H1 (cell line): ENCODE measurements at regions not wholly inside any gene's neighbourhood (a gene's known extent, or its start where the extent isn't known, plus 50 kb on each side); places are given as distances from the start of the nearest gene placed in this dataset.

Experiments used
- BACH1 ChIP-seq: IDR thresholded peaks from 2 replicates; pipeline ENCODE4 v1.6.1; 2012; ENCODE audit warnings: low read length, improper control_type of control experiment
- BCL11A ChIP-seq, 2 experiments: IDR thresholded peaks; one replicate each; pipeline ENCODE4 v1.6.1; 2011; ENCODE audit warnings: low read depth in 2 of 2, low read length in 2 of 2, mild to moderate bottlenecking in 2 of 2
- CHD7 ChIP-seq: fragments of 300-600 bp; sonication (generic); IDR thresholded peaks from 2 replicates; pipeline ENCODE4 v1.7.1; 2012; ENCODE audit warnings: low read length, moderate library complexity, mild to moderate bottlenecking, inconsistent platforms; ENCODE audit not compliant: insufficient replicate concordance
- EP300 ChIP-seq, 2 experiments: IDR thresholded peaks; 1 replicate in 1 of 2; 2 replicates in 1 of 2; pipeline ENCODE4 v1.6.1; 2011 to 2012; ENCODE audit warnings: low read depth in 2 of 2, low read length in 2 of 2, mild to moderate bottlenecking in 2 of 2, borderline replicate concordance in 1 of 2, inconsistent platforms in 1 of 2, moderate library complexity in 1 of 2
- POLR2A ChIP-seq, 2 experiments: IDR thresholded peaks; 1 replicate in 1 of 2; 2 replicates in 1 of 2; pipeline ENCODE4 v1.6.1; 2011; ENCODE audit warnings: low read depth in 2 of 2, low read length in 2 of 2, mild to moderate bottlenecking in 2 of 2; ENCODE audit errors: control extremely low read depth in 1 of 2
- RAD21 ChIP-seq, 2 experiments: IDR thresholded peaks in 1 of 2; conservative IDR thresholded peaks in 1 of 2; 2 replicates each; pipeline ENCODE4 v1.6.1; 2011; ENCODE audit warnings: low read depth in 2 of 2, low read length in 2 of 2, improper control_type of control experiment in 1 of 2, inconsistent platforms in 1 of 2, mild to moderate bottlenecking in 1 of 2, moderate library complexity in 1 of 2
- TAF7 ChIP-seq: optimal IDR thresholded peaks from 2 replicates; pipeline ENCODE3; 2011; ENCODE audit warnings: low read depth, mild to moderate bottlenecking, inconsistent platforms, low read length, moderate library complexity, borderline replicate concordance

DNA sequence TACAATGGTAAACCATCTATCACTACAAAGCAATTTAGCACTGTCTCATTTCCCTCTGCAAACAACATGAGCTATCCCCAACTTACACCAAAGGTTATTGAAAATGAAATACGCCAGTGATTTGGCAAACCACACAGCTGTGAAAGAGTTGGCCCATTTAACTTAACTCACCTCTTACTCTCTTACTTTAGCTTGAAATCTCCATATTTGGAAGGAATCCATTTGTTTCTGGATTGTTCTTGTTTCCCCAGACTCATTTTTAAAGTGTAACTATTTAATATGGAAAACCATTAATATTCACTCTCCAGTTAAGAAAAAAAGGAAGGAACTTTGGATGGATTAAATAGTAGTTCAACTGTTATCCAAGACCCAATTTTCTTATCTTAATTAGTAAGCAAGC lies 93.7 kb upstream of the TRIB2 start (continued):
- no peak for TF ChIP-seq CHD7
- TF ChIP-seq POLR2A (IDR thresholded peaks at IDR 0.05; ENCODE audit: control extremely low read depth in 1 of 2, low read depth in 2 of 2, low read length in 2 of 2): no peak
- no peak for TF ChIP-seq RAD21 (IDR thresholded peaks at IDR 0.05 in 1 of 2, conservative IDR thresholded peaks at IDR 0.05 in 1 of 2; ENCODE audit: low read depth in 2 of 2, low read length in 2 of 2)
- no peak for TF ChIP-seq EP300 (IDR thresholded peaks at IDR 0.05; ENCODE audit: borderline replicate concordance in 1 of 2, low read depth in 2 of 2, low read length in 2 of 2)
- TF ChIP-seq BCL11A (IDR thresholded peaks at IDR 0.05; ENCODE audit: low read depth in 2 of 2, low read length in 2 of 2): no peak
- no peak for TF ChIP-seq TAF7
- no peak for TF ChIP-seq BACH1
- TF ChIP-seq, all 59 proteins: peak for 0
